Fibroblast of the aortic adventitia (primary cell): ENCODE measurements at regions not wholly inside any gene's neighbourhood (a gene's known extent, or its start where the extent isn't known, plus 50 kb on each side); places are given as distances from the start of the nearest gene placed in this dataset.

Experiments used
- DNase-seq: peaks from one replicate; pipeline ENCODE4 v3.0.0-alpha.2; 2010; ENCODE audit warnings: low read depth
- H3K4me3 ChIP-seq: 2 replicates; pipeline ENCODE4 v1.5.1; 2011; ENCODE audit warnings: low read depth, mild to moderate bottlenecking, control low read depth, low read length, moderate library complexity
- TF ChIP-seq, protein P1 (sequence below): IDR thresholded peaks from 2 replicates; pipeline ENCODE4 v1.5.1; 2011; ENCODE audit warnings: mild to moderate bottlenecking, low read length, control low read depth, inconsistent platforms; ENCODE audit not compliant: insufficient read depth

GRCh38 chr15:99895189-99895955, 162.1 kb upstream of the LYSMD4 start:
- no peak overlapping the region for H3K4me3 ChIP-seq
- TF ChIP-seq, protein P1, sequence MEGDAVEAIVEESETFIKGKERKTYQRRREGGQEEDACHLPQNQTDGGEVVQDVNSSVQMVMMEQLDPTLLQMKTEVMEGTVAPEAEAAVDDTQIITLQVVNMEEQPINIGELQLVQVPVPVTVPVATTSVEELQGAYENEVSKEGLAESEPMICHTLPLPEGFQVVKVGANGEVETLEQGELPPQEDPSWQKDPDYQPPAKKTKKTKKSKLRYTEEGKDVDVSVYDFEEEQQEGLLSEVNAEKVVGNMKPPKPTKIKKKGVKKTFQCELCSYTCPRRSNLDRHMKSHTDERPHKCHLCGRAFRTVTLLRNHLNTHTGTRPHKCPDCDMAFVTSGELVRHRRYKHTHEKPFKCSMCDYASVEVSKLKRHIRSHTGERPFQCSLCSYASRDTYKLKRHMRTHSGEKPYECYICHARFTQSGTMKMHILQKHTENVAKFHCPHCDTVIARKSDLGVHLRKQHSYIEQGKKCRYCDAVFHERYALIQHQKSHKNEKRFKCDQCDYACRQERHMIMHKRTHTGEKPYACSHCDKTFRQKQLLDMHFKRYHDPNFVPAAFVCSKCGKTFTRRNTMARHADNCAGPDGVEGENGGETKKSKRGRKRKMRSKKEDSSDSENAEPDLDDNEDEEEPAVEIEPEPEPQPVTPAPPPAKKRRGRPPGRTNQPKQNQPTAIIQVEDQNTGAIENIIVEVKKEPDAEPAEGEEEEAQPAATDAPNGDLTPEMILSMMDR, result no peak

GRCh38 chr15:99878835-99879234, 145.6 kb upstream of the LYSMD4 start:
- no peak for DNase-seq
- H3K4me3 ChIP-seq, result no peak overlapping the region
- TF ChIP-seq, protein P1, result no peak

More at GRCh38 chr15:99895189-99895955, 162.1 kb upstream of the LYSMD4 start:
- no peak for DNase-seq

DNA sequence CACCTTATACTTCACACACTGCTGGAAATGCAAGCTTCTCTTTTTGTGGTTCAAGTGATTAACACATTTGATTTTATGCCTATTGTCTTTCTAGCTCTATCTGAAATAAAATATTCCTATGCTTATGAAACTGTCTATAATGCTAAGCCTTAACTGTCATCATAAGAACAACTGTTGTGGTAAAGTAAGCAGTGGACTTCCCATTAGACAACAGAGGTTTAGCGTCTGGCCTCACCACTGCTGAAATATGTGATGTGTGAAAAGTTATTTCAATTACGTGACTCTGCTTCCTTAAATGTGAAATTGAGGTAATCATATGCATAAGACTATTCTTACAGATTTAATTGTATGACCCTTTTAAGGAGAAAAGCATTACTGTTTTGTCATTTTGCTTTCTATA, 140.2 kb upstream of the LYSMD4 start:
- no peak for DNase-seq
- TF ChIP-seq, protein P1, result no peak
- H3K4me3 ChIP-seq, result no peak overlapping the region

DNA sequence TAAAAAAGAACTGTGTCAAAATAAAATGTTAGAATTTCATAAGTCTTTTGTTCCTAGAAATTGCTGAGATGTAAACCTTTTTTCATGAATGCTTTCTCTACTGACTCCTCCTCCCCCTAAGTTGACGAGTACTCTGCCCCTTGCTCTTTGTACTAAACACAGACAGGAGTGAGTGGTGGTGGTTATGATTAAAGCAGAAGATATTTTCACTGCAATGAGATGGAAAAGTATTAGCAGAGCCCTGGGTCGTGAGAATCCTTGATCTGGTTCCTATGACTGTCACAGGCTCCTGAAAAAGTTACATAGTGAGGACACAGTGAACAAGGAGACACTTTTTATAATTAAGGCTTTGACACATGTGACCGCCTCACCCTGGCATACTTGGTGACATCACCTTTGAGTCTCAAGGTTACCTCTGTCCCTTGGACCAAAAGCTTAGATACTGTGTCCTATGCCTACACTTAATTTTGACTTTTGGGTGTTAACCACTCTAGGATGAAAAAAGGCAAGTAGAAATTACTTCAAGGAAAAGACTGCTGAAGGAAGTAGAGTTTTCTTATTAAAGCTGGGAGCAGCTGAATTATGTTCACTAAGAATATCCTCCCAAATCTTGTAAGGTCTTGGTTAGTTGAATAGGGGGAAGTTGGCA, 130.4 kb upstream of the LYSMD4 start:
- DNase-seq, result no peak
- no peak overlapping the region for H3K4me3 ChIP-seq
- TF ChIP-seq, protein P1, result no peak

- TF ChIP-seq, protein P1, result no peak
- no peak for DNase-seq
- H3K4me3 ChIP-seq, result no peak overlapping the region
These were observed 124.6 kb upstream of the LYSMD4 start for GRCh38 chr15:99857836-99858235.

GRCh38 chr15:99850517-99850916, 117.3 kb upstream of the LYSMD4 start:
- peak; percentile 1 for DNase-seq
- TF ChIP-seq, protein P1, result no peak

More at GRCh38 chr15:99850517-99850916, 117.3 kb upstream of the LYSMD4 start:
- H3K4me3 ChIP-seq, result no peak overlapping the region
